ENCODE measurements at regions not wholly inside any gene's neighbourhood (a gene's known extent, or its start where the extent isn't known, plus 50 kb on each side); places are given as distances from the start of the nearest gene placed in this dataset.

DNA sequence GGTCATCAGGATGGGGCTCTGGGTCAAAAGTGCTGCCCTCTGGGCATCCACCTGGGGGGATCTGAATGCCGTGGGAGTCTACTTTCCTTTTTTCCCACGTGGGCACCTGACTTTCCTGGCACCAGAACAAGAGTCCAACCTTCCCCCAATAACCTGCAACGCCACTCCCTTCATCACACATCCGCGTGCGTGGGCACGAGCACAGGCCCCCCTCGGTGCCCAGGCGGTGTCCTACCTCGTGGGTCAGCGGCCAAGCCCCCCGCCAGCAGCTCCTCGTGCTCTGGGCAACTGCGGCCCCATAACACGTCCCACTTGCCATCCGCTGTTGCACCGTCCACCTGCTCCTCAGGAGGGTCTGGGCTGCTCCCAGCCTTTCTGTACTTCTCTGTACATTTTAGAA lies 87.0 kb downstream of the YTHDF1 start:
- H3K27ac ChIP-seq (ENCODE audit: poor library complexity, severe bottlenecking) = no peak overlapping the region
- peaks cover 74% of the 10 kb centered on the region for H3K27me3 ChIP-seq (ENCODE audit: insufficient read depth, poor library complexity, severe bottlenecking)
- no peak overlapping the region for H3K4me3 ChIP-seq (ENCODE audit: severe bottlenecking)
- peak; percentile 81 for DNase-seq (ENCODE audit: low spot score)
- ATAC-seq (ENCODE audit: low read depth) = no peak
- H3K36me3 ChIP-seq (ENCODE audit: low read depth) = no peaks in the 10 kb centered on the region
- H3K4me1 ChIP-seq (ENCODE audit: insufficient read depth, poor library complexity, severe bottlenecking) = no peaks in the 10 kb centered on the region
- H3K9me3 ChIP-seq (ENCODE audit: severe bottlenecking) = no peaks in the 10 kb centered on the region
- TF ChIP-seq, protein P1, sequence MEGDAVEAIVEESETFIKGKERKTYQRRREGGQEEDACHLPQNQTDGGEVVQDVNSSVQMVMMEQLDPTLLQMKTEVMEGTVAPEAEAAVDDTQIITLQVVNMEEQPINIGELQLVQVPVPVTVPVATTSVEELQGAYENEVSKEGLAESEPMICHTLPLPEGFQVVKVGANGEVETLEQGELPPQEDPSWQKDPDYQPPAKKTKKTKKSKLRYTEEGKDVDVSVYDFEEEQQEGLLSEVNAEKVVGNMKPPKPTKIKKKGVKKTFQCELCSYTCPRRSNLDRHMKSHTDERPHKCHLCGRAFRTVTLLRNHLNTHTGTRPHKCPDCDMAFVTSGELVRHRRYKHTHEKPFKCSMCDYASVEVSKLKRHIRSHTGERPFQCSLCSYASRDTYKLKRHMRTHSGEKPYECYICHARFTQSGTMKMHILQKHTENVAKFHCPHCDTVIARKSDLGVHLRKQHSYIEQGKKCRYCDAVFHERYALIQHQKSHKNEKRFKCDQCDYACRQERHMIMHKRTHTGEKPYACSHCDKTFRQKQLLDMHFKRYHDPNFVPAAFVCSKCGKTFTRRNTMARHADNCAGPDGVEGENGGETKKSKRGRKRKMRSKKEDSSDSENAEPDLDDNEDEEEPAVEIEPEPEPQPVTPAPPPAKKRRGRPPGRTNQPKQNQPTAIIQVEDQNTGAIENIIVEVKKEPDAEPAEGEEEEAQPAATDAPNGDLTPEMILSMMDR (IDR thresholded peaks at IDR 0.05; ENCODE audit: poor library complexity, severe bottlenecking) = no peak

DNA sequence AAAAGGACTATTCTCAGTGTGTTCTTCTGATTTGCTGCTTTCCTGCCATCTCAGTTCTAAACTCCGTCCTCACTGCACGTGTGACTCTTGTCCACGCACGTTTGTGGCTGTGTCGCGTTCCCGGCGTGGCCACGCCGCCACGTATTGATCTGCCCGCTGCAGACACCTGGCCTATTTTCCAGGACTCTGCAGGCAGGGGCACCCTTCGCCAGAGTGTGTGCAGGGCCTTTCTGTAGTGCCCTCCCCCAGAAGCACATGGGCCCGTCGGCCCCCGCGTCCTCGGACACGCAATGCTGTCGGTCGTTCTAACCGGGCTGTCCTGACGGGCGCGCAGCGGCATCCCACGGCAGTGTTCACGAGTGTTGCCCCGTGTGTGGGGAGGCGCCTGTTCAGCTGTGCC lies 87.6 kb downstream of the YTHDF1 start:
- peaks cover 74% of the 10 kb centered on the region for H3K27me3 ChIP-seq (ENCODE audit: insufficient read depth, poor library complexity, severe bottlenecking)
- H3K27ac ChIP-seq (ENCODE audit: poor library complexity, severe bottlenecking) = no peak overlapping the region
- no peaks in the 10 kb centered on the region for H3K9me3 ChIP-seq (ENCODE audit: severe bottlenecking)
- TF ChIP-seq, protein P1 (IDR thresholded peaks at IDR 0.05; ENCODE audit: poor library complexity, severe bottlenecking) = no peak
- no peaks in the 10 kb centered on the region for H3K4me1 ChIP-seq (ENCODE audit: insufficient read depth, poor library complexity, severe bottlenecking)
- no peak overlapping the region for H3K4me3 ChIP-seq (ENCODE audit: severe bottlenecking)
- DNase-seq (ENCODE audit: low spot score) (peak; percentile 86), ATAC-seq (ENCODE audit: low read depth) (no peak)
- no peaks in the 10 kb centered on the region for H3K36me3 ChIP-seq (ENCODE audit: low read depth)

DNA sequence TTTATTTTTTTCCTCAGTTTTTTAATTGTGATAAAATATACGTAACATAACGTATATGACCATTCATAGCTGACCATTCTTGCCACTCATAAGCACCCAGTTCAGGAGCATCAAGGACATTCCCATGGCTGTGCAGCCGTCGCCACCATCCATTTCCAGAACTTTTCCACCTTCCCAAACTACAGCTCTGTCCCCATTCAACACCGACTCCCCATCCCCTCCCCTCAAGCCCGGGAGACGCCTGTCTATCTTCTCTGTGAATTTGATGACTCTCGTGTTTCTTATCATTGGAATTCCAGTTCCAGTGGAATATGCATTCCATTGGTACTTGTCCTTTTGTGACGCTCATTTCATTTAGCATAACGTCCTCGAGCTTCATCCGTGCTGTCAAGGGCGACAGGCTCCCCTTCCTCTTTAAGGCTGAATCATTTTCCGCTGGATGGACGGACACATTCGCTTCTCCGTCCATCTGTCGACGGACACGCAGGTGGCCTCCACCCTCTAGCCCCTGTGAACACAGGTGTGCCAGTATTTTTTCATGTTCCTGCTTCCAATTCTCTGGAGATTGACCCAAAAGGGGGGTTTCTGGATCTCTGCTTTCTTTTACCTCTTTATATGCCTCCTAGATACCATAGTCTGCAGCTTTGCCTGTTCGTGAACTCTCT lies 88.1 kb downstream of the YTHDF1 start:
- H3K4me3 ChIP-seq (ENCODE audit: severe bottlenecking) = no peak overlapping the region
- H3K4me1 ChIP-seq (ENCODE audit: insufficient read depth, poor library complexity, severe bottlenecking) = no peaks in the 10 kb centered on the region
- H3K27me3 ChIP-seq (ENCODE audit: insufficient read depth, poor library complexity, severe bottlenecking) = peaks cover 74% of the 10 kb centered on the region
- ATAC-seq (ENCODE audit: low read depth) = no peak
- TF ChIP-seq, protein P1 (IDR thresholded peaks at IDR 0.05; ENCODE audit: poor library complexity, severe bottlenecking) = no peak
- no peaks in the 10 kb centered on the region for H3K36me3 ChIP-seq (ENCODE audit: low read depth)
- no peak overlapping the region for H3K27ac ChIP-seq (ENCODE audit: poor library complexity, severe bottlenecking)
- H3K9me3 ChIP-seq (ENCODE audit: severe bottlenecking) = no peaks in the 10 kb centered on the region
- DNase-seq (ENCODE audit: low spot score) = peak; percentile 57

DNA sequence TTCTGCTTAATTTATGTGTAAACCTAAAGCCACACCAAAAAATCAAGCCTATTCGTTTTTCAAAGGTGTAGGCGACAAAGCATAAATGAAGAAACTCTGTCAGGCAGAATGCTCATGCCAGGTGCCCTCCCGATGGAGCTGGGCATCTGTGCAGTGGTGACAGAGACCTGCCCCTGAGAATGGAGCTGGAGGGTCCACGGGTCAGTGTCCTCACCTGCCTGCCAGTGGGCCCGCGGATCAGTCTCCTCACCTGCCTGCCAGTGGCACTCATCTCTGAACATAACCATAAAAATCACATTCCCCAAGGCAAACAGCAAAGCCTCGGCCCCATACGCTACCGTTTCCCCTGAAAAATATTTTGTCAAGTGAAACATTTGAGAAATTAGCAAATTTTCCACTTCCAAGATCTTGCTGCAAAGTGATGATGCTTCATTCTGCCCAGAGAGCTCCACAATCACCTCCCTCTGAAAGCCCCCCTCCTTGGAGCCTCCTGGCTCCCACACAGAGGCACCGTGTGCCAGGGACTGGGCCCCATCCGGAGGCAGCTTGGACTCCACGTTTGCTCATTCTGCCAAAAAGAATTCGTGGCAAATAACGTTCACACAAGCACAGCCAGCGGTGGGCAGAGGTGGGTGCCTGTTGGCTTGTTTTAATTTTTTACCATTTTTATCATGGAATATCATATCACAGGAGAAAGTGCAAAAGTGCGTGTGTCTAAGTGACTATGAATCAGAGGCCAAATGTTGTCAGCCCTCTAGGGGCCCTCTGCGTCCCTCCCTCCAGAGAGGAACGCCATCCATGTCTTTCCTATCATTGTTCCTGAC lies 88.8 kb downstream of the YTHDF1 start:
- Histone ChIP-seq H3K4me1 (ENCODE audit: insufficient read depth, poor library complexity, severe bottlenecking) (no peaks in the 10 kb centered on the region), H3K36me3 (ENCODE audit: low read depth) (no peaks in the 10 kb centered on the region), H3K4me3 (ENCODE audit: severe bottlenecking) (no peak overlapping the region), H3K27me3 (ENCODE audit: insufficient read depth, poor library complexity, severe bottlenecking) (peaks cover 72% of the 10 kb centered on the region), H3K9me3 (ENCODE audit: severe bottlenecking) (no peaks in the 10 kb centered on the region), H3K27ac (ENCODE audit: poor library complexity, severe bottlenecking) (no peak overlapping the region)
- peak; percentile 77 for DNase-seq (ENCODE audit: low spot score)
- no peak for ATAC-seq (ENCODE audit: low read depth)
- TF ChIP-seq, protein P1 (IDR thresholded peaks at IDR 0.05; ENCODE audit: poor library complexity, severe bottlenecking) = no peak
